CD4-positive, CD25-positive, alpha-beta regulatory T cell (primary cell): ENCODE measurements at regions not wholly inside any gene's neighbourhood (a gene's known extent, or its start where the extent isn't known, plus 50 kb on each side); places are given as distances from the start of the nearest gene placed in this dataset.
"Not testable (repeated sequence)": the region's sequence is repeated elsewhere in the genome, so short reads cannot be mapped to it uniquely, and the experiment has no call there.

ENCODE experiments used
- ATAC-seq, 2 donors: fragments of 150-1000 bp; cut with Tn5 transposase; one replicate each; pipeline ENCODE4 v1.10.0; 2021; ENCODE audit warnings: low read depth in 2 of 2, moderate number of reproducible peaks in 2 of 2, moderate library complexity in 1 of 2
- DNase-seq, 3 donors: peaks; one replicate each; pipeline versions ENCODE4 v3.0.0 to v3.0.0-alpha.2; 2012 to 2022; ENCODE audit warnings: mixed read lengths in 1 of 3
- H3K27ac ChIP-seq: one replicate; pipeline ENCODE4 v1.7.0; 2013; ENCODE audit warnings: mild to moderate bottlenecking, low read length; ENCODE audit not compliant: insufficient read depth, poor library complexity, severe bottlenecking
- H3K27me3 ChIP-seq: one replicate; pipeline ENCODE4 v1.7.0; 2013; ENCODE audit warnings: low read length; ENCODE audit not compliant: control insufficient read depth, insufficient read depth
- H3K36me3 ChIP-seq: one replicate; pipeline ENCODE4 v1.7.0; 2013; ENCODE audit warnings: mild to moderate bottlenecking, low read length, moderate library complexity; ENCODE audit not compliant: control insufficient read depth, insufficient read depth
- H3K4me1 ChIP-seq: 2 replicates; pipeline ENCODE4 v1.7.0; 2013; ENCODE audit warnings: mild to moderate bottlenecking, low read length; ENCODE audit not compliant: insufficient read depth, control insufficient read depth, poor library complexity, severe bottlenecking
- H3K4me3 ChIP-seq: one replicate; pipeline ENCODE4 v1.7.0; 2013; ENCODE audit warnings: low read depth, mild to moderate bottlenecking, low read length, moderate library complexity
- H3K9me3 ChIP-seq, 2 experiments: 1 replicate in 1 of 2; 2 replicates in 1 of 2; pipeline ENCODE4 v1.7.0; 2013; ENCODE audit warnings: low read length in 2 of 2, mild to moderate bottlenecking in 1 of 2, moderate library complexity in 1 of 2; ENCODE audit not compliant: control insufficient read depth in 2 of 2
- H3K27ac Mint-ChIP-seq, 3 donors: one replicate each; pipeline ENCODE4 v1.8.0; 2020 to 2022; ENCODE audit warnings: mild to moderate bottlenecking in 3 of 3, mixed read lengths in 3 of 3, moderate library complexity in 2 of 3
- H3K27me3 Mint-ChIP-seq: one replicate; pipeline ENCODE4 v1.8.0; 2022; ENCODE audit warnings: mild to moderate bottlenecking, mixed read lengths
- H3K36me3 Mint-ChIP-seq: one replicate; pipeline ENCODE4 v1.8.0; 2020; ENCODE audit warnings: mixed read lengths
- H3K4me1 Mint-ChIP-seq, 4 donors: one replicate each; pipeline ENCODE4 v1.8.0; 2020 to 2022; ENCODE audit warnings: mixed read lengths in 4 of 4, mild to moderate bottlenecking in 1 of 4
- H3K4me3 Mint-ChIP-seq, 4 donors: one replicate each; pipeline ENCODE4 v1.8.0; 2020 to 2022; ENCODE audit warnings: mild to moderate bottlenecking in 4 of 4, mixed read lengths in 4 of 4, moderate library complexity in 3 of 4
- H3K9me3 Mint-ChIP-seq, 7 donors: one replicate each; pipeline ENCODE4 v1.8.0; 2020 to 2022; ENCODE audit warnings: mixed read lengths in 7 of 7, mild to moderate bottlenecking in 3 of 7, moderate library complexity in 2 of 7

GRCh38 chr13:69018173-69018572, 1089.5 kb upstream of the ATXN8OS start:
- not testable (repeated sequence) for H3K27ac Mint-ChIP-seq, H3K36me3 Mint-ChIP-seq, H3K4me3 Mint-ChIP-seq, H3K27me3 Mint-ChIP-seq, H3K9me3 ChIP-seq, H3K4me3 ChIP-seq, H3K27ac ChIP-seq, DNase-seq, H3K4me1 Mint-ChIP-seq, H3K36me3 ChIP-seq, ATAC-seq, H3K27me3 ChIP-seq, H3K4me1 ChIP-seq
- H3K9me3 Mint-ChIP-seq: peaks cover 2 to 31% (median 8%) of the 10 kb centered on the region in 7 donors

- no peaks in the 10 kb centered on the region for H3K4me1 Mint-ChIP-seq
- H3K9me3 ChIP-seq: no peaks in the 10 kb centered on the region
- peaks cover 0 to 25% (median 9%) of the 10 kb centered on the region in 7 donors for H3K9me3 Mint-ChIP-seq
- DNase-seq (no peak), ATAC-seq (no peak)
- no peaks in the 10 kb centered on the region for H3K36me3 ChIP-seq
- no peak overlapping the region for H3K27ac Mint-ChIP-seq
- no peaks in the 10 kb centered on the region for H3K27me3 ChIP-seq
- no peaks in the 10 kb centered on the region for H3K27me3 Mint-ChIP-seq
- no peaks in the 10 kb centered on the region for H3K36me3 Mint-ChIP-seq
- H3K4me3 ChIP-seq: no peak overlapping the region
- no peaks in the 10 kb centered on the region for H3K4me1 ChIP-seq
- no peak overlapping the region for H3K27ac ChIP-seq
- peak overlapping the region in 1 of 4 donors; percentile 13 for H3K4me3 Mint-ChIP-seq
Measured at GRCh38 chr13:69010789-69011188, 1096.8 kb upstream of the ATXN8OS start.

DNA sequence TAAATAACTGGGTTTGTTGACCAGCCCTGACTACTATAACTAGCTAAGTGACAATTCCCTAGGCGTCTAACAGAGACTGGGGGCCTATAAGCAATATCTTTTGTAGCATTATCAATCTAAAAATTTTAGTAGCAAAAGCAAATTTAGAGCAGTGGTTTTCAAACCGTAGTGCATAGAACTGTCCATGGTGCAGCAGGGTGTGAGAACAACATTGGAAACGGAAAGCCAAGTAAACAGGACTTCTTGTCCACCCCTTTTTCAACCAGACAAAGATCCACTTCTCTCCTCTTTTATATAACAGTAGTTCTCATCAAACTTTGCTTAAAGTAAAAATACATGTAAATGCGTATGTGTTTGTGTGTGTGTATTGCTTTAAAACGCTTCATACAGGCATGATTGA, 1099.1 kb upstream of the ATXN8OS start:
- Mint-ChIP-seq H3K4me1 (no peaks in the 10 kb centered on the region), H3K4me3 (no peak overlapping the region), H3K27ac (no peak overlapping the region), H3K9me3 (peaks cover 0 to 23% (median 10%) of the 10 kb centered on the region in 7 donors), H3K27me3 (no peaks in the 10 kb centered on the region), H3K36me3 (no peaks in the 10 kb centered on the region)
- ATAC-seq: no peak
- H3K27ac ChIP-seq: no peak overlapping the region
- no peaks in the 10 kb centered on the region for H3K27me3 ChIP-seq
- no peaks in the 10 kb centered on the region for H3K4me1 ChIP-seq
- no peak overlapping the region for H3K4me3 ChIP-seq
- no peak for DNase-seq
- H3K36me3 ChIP-seq: no peaks in the 10 kb centered on the region
- H3K9me3 ChIP-seq: peaks cover 0 to 3% of the 10 kb centered on the region in 2 experiments

GRCh38 chr13:68998056-68998455, 1109.6 kb upstream of the ATXN8OS start:
- Mint-ChIP-seq H3K36me3 (no peaks in the 10 kb centered on the region), H3K9me3 (peaks cover 0 to 44% (median 10%) of the 10 kb centered on the region in 7 donors), H3K4me3 (no peak overlapping the region), H3K4me1 (no peaks in the 10 kb centered on the region), H3K27ac (no peak overlapping the region), H3K27me3 (no peaks in the 10 kb centered on the region)
- no peak for DNase-seq
- Histone ChIP-seq H3K27ac (no peak overlapping the region), H3K27me3 (no peaks in the 10 kb centered on the region), H3K4me1 (no peaks in the 10 kb centered on the region), H3K4me3 (no peak overlapping the region), H3K36me3 (no peaks in the 10 kb centered on the region), H3K9me3 (peaks cover 4 to 7% of the 10 kb centered on the region in 2 experiments)
- ATAC-seq: no peak

DNA sequence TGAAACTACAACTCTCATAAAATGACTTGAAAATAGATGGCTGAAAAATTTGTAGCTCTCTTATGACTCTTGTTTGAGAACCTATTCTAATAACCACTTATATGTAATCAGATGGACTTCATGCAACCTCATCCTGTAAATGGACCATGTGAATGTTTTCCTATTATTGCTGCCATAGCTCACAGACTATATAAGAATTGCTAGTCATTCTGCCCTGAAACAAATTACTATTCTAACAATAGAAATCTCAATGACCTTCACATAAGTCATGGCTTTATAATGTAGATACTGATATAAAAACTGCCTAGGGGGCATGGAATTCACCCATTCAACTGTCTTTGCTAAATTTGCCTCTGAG, 1111.0 kb upstream of the ATXN8OS start:
- no peaks in the 10 kb centered on the region for H3K27me3 Mint-ChIP-seq
- no peak for ATAC-seq
- Histone ChIP-seq H3K36me3 (no peaks in the 10 kb centered on the region), H3K27me3 (no peaks in the 10 kb centered on the region), H3K9me3 (peaks cover 4 to 5% of the 10 kb centered on the region in 2 experiments), H3K4me1 (no peaks in the 10 kb centered on the region), H3K4me3 (no peak overlapping the region), H3K27ac (no peak overlapping the region)
- H3K4me1 Mint-ChIP-seq: no peaks in the 10 kb centered on the region
- no peaks in the 10 kb centered on the region for H3K36me3 Mint-ChIP-seq
- H3K27ac Mint-ChIP-seq: no peak overlapping the region
- no peak for DNase-seq
- H3K4me3 Mint-ChIP-seq: no peak overlapping the region
- peaks cover 0 to 33% (median 8%) of the 10 kb centered on the region in 7 donors for H3K9me3 Mint-ChIP-seq

DNA sequence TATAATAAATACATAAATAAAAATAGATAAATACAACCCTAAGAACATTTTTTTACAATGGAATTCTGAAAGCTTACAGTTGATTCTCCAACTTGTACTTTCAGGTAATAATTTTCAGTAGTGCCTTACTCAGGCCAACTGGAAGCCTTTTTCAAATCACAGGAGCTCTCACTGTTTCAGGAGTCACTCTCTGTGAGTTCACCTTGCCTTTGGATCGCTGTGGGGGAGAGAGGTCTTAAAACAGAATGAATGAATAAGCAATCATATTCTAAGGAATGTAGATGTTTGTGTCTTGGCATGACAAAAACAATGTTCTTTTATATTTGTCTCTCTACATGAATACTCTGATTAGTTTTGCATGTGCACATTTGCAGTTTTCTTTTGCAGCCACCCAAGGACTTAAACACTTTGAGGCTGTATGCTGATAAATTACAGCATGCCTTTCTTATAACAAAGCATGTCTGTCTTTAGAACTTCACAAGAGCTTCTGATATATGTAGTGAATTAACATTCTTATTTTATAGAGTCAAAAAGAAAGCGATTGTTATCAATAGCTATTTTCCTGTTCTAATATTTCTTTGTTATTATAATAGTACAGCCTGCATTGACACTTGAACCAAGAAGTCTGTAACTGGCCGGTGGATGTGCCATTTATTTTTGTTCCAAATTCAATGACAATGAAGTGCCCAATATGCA, 1111.5 kb upstream of the ATXN8OS start:
- no peak for ATAC-seq
- Histone ChIP-seq H3K36me3 (no peaks in the 10 kb centered on the region), H3K27me3 (no peaks in the 10 kb centered on the region), H3K4me3 (no peak overlapping the region), H3K4me1 (no peaks in the 10 kb centered on the region), H3K27ac (no peak overlapping the region), H3K9me3 (peaks cover 0 to 4% of the 10 kb centered on the region in 2 experiments)
- H3K4me3 Mint-ChIP-seq: no peak overlapping the region
- no peak for DNase-seq
- H3K36me3 Mint-ChIP-seq: no peaks in the 10 kb centered on the region
- H3K27me3 Mint-ChIP-seq: no peaks in the 10 kb centered on the region
- H3K4me1 Mint-ChIP-seq: no peaks in the 10 kb centered on the region
- H3K27ac Mint-ChIP-seq: no peak overlapping the region
- H3K9me3 Mint-ChIP-seq: peaks cover 0 to 31% (median 7%) of the 10 kb centered on the region in 7 donors

DNA sequence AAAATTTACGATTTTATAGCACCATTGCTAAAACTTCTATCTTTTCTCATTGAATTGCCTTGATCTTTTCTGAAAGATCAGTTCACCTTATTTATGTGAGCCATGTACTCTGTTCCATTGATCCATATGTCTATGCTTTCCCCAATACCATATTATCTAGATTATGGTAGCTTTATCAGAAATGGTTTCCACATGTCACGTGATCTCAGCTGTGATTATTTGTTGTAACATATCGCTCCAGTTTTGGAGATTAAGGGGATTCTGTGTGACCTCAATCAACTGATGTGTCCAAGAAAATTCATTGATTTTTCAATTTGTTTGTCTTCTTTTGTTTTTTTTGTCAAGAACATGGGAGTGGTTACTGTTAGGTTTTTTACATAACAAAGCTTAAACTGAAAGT, 1114.5 kb upstream of the ATXN8OS start:
- no peak overlapping the region for H3K27ac Mint-ChIP-seq
- peaks cover 0 to 17% (median 5%) of the 10 kb centered on the region in 7 donors for H3K9me3 Mint-ChIP-seq
- Histone ChIP-seq H3K4me3 (no peak overlapping the region), H3K4me1 (no peaks in the 10 kb centered on the region), H3K9me3 (peaks cover under 1 to 3% of the 10 kb centered on the region in 2 experiments), H3K36me3 (no peaks in the 10 kb centered on the region), H3K27ac (no peak overlapping the region), H3K27me3 (no peaks in the 10 kb centered on the region)
- no peaks in the 10 kb centered on the region for H3K36me3 Mint-ChIP-seq
- DNase-seq (no peak), ATAC-seq (no peak)
- no peaks in the 10 kb centered on the region for H3K4me1 Mint-ChIP-seq
- no peak overlapping the region for H3K4me3 Mint-ChIP-seq
- no peaks in the 10 kb centered on the region for H3K27me3 Mint-ChIP-seq

DNA sequence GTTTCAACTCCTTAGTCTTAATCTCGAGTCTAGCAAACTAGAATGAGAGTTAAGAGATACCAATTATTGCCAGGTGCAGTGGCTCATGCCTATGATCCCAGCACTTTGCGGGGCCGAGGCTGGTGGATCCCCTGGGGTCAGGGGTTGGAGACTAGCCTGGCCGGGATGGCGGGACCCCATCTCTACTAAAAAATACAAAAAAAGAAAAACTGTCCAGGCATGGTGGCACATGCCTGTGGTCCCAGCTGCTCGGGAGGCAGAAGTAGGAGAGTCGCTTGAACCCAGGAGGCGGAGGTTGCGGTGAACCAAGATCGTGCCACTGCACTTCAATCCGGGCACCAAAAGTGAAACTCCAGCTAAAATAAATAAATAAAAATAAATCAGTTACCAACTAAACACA, 1119.5 kb upstream of the ATXN8OS start:
- H3K36me3 Mint-ChIP-seq: no peaks in the 10 kb centered on the region
- Histone ChIP-seq H3K4me3 (no peak overlapping the region), H3K27ac (no peak overlapping the region), H3K9me3 (peaks cover 3 to 17% of the 10 kb centered on the region in 2 experiments), H3K36me3 (no peaks in the 10 kb centered on the region), H3K4me1 (no peaks in the 10 kb centered on the region), H3K27me3 (no peaks in the 10 kb centered on the region)
- no peak overlapping the region for H3K27ac Mint-ChIP-seq
- H3K27me3 Mint-ChIP-seq: no peaks in the 10 kb centered on the region
- no peak for DNase-seq
- no peak for ATAC-seq
- H3K4me3 Mint-ChIP-seq: no peak overlapping the region
- H3K9me3 Mint-ChIP-seq: peaks cover 0 to 16% (median 7%) of the 10 kb centered on the region in 7 donors
- no peaks in the 10 kb centered on the region for H3K4me1 Mint-ChIP-seq
